Liver (tissue), 8 donors: ENCODE measurements at regions not wholly inside any gene's neighbourhood (a gene's known extent, or its start where the extent isn't known, plus 50 kb on each side); places are given as distances from the start of the nearest gene placed in this dataset.

Experiments
- DNase-seq: peaks from one replicate; pipeline ENCODE4 v3.0.0-alpha.2; 2017; ENCODE audit warnings: low spot score
- H3K27ac ChIP-seq, 2 donors: one replicate each; pipeline ENCODE4 v1.7.0; 2013; ENCODE audit warnings: inconsistent platforms in 2 of 2, low read length in 2 of 2, control low read depth in 1 of 2, low read depth in 1 of 2, mild to moderate bottlenecking in 1 of 2
- H3K27me3 ChIP-seq, 4 donors: one replicate each; pipeline versions ENCODE4 v1.6.1 to v1.7.0; 2013; ENCODE audit warnings: low read length in 3 of 4, inconsistent platforms in 1 of 4, mild to moderate bottlenecking in 1 of 4, moderate library complexity in 1 of 4; ENCODE audit not compliant: control insufficient read depth in 4 of 4, insufficient read depth in 4 of 4
- H3K36me3 ChIP-seq, 4 donors: one replicate each; pipeline versions ENCODE4 v1.6.1 to v1.7.0; 2013; ENCODE audit warnings: low read length in 3 of 4, mild to moderate bottlenecking in 3 of 4, low read depth in 1 of 4, moderate library complexity in 1 of 4; ENCODE audit not compliant: control insufficient read depth in 4 of 4, insufficient read depth in 3 of 4
- H3K4me1 ChIP-seq, 4 donors: one replicate each; pipeline versions ENCODE4 v1.6.1 to v1.7.0; 2013; ENCODE audit warnings: low read length in 3 of 4, mild to moderate bottlenecking in 3 of 4, moderate library complexity in 1 of 4; ENCODE audit not compliant: control insufficient read depth in 4 of 4, insufficient read depth in 4 of 4
- H3K4me3 ChIP-seq, 3 donors: one replicate each; pipeline versions ENCODE4 v1.6.1 to v1.7.0; 2013; ENCODE audit warnings: low read length in 3 of 3, control low read depth in 1 of 3, low read depth in 1 of 3, mild to moderate bottlenecking in 1 of 3
- H3K9ac ChIP-seq, 2 donors: one replicate each; pipeline ENCODE4 v1.7.0; 2013; ENCODE audit warnings: low read length in 2 of 2, mild to moderate bottlenecking in 2 of 2, moderate library complexity in 2 of 2, control low read depth in 1 of 2, low read depth in 1 of 2
- H3K9me3 ChIP-seq, 4 donors: one replicate each; pipeline versions ENCODE4 v1.6.1 to v1.7.0; 2013; ENCODE audit warnings: low read length in 3 of 4; ENCODE audit not compliant: control insufficient read depth in 4 of 4
- EGR1 ChIP-seq, 2 donors: IDR thresholded peaks; 2 replicates each; pipeline ENCODE4 v1.6.1; 2016 to 2018; ENCODE audit warnings: antibody characterized with exemption in 2 of 2, low read depth in 2 of 2
- FOXA1 ChIP-seq: IDR thresholded peaks from 2 replicates; pipeline ENCODE4 v1.6.1; 2016; ENCODE audit warnings: antibody characterized with exemption
- FOXA2 ChIP-seq: IDR thresholded peaks from 2 replicates; pipeline ENCODE4 v1.6.1; 2016; ENCODE audit warnings: antibody characterized with exemption
- GABPA ChIP-seq, 2 donors: IDR thresholded peaks in 1 of 2; conservative IDR thresholded peaks in 1 of 2; 2 replicates each; pipeline ENCODE4 v1.6.1; 2016; ENCODE audit warnings: antibody characterized with exemption in 2 of 2, mild to moderate bottlenecking in 1 of 2, moderate library complexity in 1 of 2
- HNF4A ChIP-seq, 2 donors: conservative IDR thresholded peaks; 2 replicates each; pipeline ENCODE4 v1.6.1; 2016; ENCODE audit warnings: antibody characterized with exemption in 2 of 2, mild to moderate bottlenecking in 2 of 2
- HNF4G ChIP-seq: IDR thresholded peaks from 2 replicates; pipeline ENCODE4 v1.6.1; 2016; ENCODE audit warnings: antibody characterized with exemption
- JUND ChIP-seq, 2 donors: IDR thresholded peaks; 2 replicates each; pipeline ENCODE4 v1.6.1; 2016; ENCODE audit warnings: antibody characterized with exemption in 2 of 2
- NR2F2 ChIP-seq: IDR thresholded peaks from 2 replicates; pipeline ENCODE4 v1.6.1; 2016; ENCODE audit warnings: antibody characterized with exemption
- RXRA ChIP-seq, 2 donors: IDR thresholded peaks; 2 replicates each; pipeline ENCODE4 v1.6.1; 2017 to 2018; ENCODE audit warnings: antibody characterized with exemption in 2 of 2, mild to moderate bottlenecking in 1 of 2
- SP1 ChIP-seq: IDR thresholded peaks from 2 replicates; pipeline ENCODE4 v1.6.1; 2018; ENCODE audit warnings: antibody characterized with exemption, mild to moderate bottlenecking
- TAF1 ChIP-seq: conservative IDR thresholded peaks from 2 replicates; pipeline ENCODE4 v1.6.1; 2016; ENCODE audit warnings: antibody characterized with exemption, mild to moderate bottlenecking
- WGBS: extraction: QIAGEN DNeasy Blood & Tissue Kit; methylation state at CpG from one replicate; pipeline ENCODE4 v1.1.7; 2013; 5-methylcytosine and 5-hydroxymethylcytosine counted together
- TF ChIP-seq, protein P1 (sequence below): IDR thresholded peaks from 2 replicates; pipeline ENCODE4 v1.6.1; 2016; ENCODE audit warnings: antibody characterized with exemption, mild to moderate bottlenecking
- TF ChIP-seq, protein P2 (sequence below): IDR thresholded peaks from 2 replicates; pipeline ENCODE4 v1.6.1; 2016; ENCODE audit warnings: antibody characterized with exemption
- TF ChIP-seq, protein P3 (sequence below): IDR thresholded peaks from 2 replicates; pipeline ENCODE4 v1.6.1; 2016; ENCODE audit warnings: antibody characterized with exemption
- TF ChIP-seq, protein P4 (sequence below): IDR thresholded peaks from 2 replicates; pipeline ENCODE4 v1.6.1; 2016; ENCODE audit warnings: antibody characterized with exemption
- TF ChIP-seq, protein P5 (sequence below): fragments of 150-350 bp; IDR thresholded peaks from 2 replicates; pipeline ENCODE4 v1.5.1; 2017; ENCODE audit warnings: improper control_type of control experiment, low read depth, low read length; ENCODE audit not compliant: missing input control
- donor health status: healthy.
- donor health status: healthy.
- donor health status: healthy.
- donor health status: healthy.
- donor health status: healthy.

DNA sequence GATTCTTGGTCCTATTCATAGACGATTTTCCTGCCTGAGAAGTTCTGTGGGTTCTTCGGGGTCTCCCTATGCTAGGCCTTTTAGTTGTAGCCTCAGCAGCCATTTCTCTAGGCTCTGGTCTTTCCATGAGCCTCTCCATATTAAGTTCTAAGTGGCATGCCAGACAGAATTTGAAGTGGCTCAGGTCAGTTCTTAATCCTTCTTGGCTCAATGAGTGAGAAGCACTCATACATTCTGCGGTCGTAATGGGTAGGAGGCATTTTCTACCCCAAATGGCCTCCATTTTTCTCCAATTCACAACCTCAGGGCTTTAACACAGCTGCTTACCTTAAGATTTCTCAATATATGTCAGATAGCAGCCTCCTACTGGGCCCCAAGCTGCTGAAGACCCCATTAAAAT lies 405.3 kb upstream of the GALNT5 start:
- Histone ChIP-seq H3K27me3 (no peaks in the 10 kb centered on the region), H3K9ac (no peak overlapping the region), H3K4me3 (no peak overlapping the region), H3K36me3 (no peaks in the 10 kb centered on the region), H3K4me1 (no peaks in the 10 kb centered on the region), H3K9me3 (no peaks in the 10 kb centered on the region), H3K27ac (no peak overlapping the region)
- TF ChIP-seq EGR1 (IDR thresholded peaks at IDR 0.05; ENCODE audit: low read depth in 2 of 2) (no peak), SP1 (no peak), NR2F2 (no peak), FOXA1 (no peak), TAF1 (no peak), GABPA (IDR thresholded peaks at IDR 0.05 in 1 of 2, conservative IDR thresholded peaks at IDR 0.05 in 1 of 2) (no peak), JUND (IDR thresholded peaks at IDR 0.05) (no peak), FOXA2 (no peak), RXRA (IDR thresholded peaks at IDR 0.05) (no peak), HNF4G (no peak)
- TF ChIP-seq, protein P1, sequence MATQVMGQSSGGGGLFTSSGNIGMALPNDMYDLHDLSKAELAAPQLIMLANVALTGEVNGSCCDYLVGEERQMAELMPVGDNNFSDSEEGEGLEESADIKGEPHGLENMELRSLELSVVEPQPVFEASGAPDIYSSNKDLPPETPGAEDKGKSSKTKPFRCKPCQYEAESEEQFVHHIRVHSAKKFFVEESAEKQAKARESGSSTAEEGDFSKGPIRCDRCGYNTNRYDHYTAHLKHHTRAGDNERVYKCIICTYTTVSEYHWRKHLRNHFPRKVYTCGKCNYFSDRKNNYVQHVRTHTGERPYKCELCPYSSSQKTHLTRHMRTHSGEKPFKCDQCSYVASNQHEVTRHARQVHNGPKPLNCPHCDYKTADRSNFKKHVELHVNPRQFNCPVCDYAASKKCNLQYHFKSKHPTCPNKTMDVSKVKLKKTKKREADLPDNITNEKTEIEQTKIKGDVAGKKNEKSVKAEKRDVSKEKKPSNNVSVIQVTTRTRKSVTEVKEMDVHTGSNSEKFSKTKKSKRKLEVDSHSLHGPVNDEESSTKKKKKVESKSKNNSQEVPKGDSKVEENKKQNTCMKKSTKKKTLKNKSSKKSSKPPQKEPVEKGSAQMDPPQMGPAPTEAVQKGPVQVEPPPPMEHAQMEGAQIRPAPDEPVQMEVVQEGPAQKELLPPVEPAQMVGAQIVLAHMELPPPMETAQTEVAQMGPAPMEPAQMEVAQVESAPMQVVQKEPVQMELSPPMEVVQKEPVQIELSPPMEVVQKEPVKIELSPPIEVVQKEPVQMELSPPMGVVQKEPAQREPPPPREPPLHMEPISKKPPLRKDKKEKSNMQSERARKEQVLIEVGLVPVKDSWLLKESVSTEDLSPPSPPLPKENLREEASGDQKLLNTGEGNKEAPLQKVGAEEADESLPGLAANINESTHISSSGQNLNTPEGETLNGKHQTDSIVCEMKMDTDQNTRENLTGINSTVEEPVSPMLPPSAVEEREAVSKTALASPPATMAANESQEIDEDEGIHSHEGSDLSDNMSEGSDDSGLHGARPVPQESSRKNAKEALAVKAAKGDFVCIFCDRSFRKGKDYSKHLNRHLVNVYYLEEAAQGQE, result no peak
- TF ChIP-seq, protein P2, sequence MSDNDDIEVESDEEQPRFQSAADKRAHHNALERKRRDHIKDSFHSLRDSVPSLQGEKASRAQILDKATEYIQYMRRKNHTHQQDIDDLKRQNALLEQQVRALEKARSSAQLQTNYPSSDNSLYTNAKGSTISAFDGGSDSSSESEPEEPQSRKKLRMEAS, result no peak
- TF ChIP-seq, protein P3, sequence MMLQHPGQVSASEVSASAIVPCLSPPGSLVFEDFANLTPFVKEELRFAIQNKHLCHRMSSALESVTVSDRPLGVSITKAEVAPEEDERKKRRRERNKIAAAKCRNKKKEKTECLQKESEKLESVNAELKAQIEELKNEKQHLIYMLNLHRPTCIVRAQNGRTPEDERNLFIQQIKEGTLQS, result no peak
- TF ChIP-seq, protein P4, sequence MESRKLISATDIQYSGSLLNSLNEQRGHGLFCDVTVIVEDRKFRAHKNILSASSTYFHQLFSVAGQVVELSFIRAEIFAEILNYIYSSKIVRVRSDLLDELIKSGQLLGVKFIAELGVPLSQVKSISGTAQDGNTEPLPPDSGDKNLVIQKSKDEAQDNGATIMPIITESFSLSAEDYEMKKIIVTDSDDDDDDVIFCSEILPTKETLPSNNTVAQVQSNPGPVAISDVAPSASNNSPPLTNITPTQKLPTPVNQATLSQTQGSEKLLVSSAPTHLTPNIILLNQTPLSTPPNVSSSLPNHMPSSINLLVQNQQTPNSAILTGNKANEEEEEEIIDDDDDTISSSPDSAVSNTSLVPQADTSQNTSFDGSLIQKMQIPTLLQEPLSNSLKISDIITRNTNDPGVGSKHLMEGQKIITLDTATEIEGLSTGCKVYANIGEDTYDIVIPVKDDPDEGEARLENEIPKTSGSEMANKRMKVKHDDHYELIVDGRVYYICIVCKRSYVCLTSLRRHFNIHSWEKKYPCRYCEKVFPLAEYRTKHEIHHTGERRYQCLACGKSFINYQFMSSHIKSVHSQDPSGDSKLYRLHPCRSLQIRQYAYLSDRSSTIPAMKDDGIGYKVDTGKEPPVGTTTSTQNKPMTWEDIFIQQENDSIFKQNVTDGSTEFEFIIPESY, result no peak
- TF ChIP-seq, protein P5, sequence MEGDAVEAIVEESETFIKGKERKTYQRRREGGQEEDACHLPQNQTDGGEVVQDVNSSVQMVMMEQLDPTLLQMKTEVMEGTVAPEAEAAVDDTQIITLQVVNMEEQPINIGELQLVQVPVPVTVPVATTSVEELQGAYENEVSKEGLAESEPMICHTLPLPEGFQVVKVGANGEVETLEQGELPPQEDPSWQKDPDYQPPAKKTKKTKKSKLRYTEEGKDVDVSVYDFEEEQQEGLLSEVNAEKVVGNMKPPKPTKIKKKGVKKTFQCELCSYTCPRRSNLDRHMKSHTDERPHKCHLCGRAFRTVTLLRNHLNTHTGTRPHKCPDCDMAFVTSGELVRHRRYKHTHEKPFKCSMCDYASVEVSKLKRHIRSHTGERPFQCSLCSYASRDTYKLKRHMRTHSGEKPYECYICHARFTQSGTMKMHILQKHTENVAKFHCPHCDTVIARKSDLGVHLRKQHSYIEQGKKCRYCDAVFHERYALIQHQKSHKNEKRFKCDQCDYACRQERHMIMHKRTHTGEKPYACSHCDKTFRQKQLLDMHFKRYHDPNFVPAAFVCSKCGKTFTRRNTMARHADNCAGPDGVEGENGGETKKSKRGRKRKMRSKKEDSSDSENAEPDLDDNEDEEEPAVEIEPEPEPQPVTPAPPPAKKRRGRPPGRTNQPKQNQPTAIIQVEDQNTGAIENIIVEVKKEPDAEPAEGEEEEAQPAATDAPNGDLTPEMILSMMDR, result no peak
- 89% methylated on average over 4 of the region's 4 CpGs for WGBS
- DNase-seq, result no peak

DNA sequence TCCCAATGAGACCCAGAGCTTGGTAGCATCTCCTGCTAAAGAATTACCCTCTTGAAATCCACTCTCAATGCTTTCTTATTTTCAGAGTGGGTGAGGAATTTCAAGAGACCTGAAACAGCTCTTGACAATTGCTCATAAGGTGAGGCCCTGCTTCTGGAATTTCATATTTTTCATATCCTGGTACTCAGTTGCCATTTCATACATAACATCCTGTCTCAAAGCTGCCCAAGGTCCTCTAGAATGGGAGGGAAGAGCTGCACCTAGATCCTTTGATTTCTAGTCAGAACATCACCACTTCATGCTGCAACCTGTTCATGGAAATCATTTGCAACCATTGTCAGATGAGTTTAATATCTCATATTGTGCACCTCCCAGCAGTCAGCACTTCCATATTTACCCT lies 404.8 kb upstream of the GALNT5 start:
- Histone ChIP-seq H3K36me3 (no peaks in the 10 kb centered on the region), H3K4me1 (no peaks in the 10 kb centered on the region), H3K9ac (no peak overlapping the region), H3K9me3 (no peaks in the 10 kb centered on the region), H3K27me3 (no peaks in the 10 kb centered on the region), H3K4me3 (no peak overlapping the region), H3K27ac (no peak overlapping the region)
- no peak for DNase-seq
- TF ChIP-seq, protein P1, result no peak
- TF ChIP-seq FOXA2, result no peak
- no peak for TF ChIP-seq JUND (IDR thresholded peaks at IDR 0.05)
- TF ChIP-seq SP1, result no peak
- TF ChIP-seq, protein P3, result no peak
- no peak for TF ChIP-seq GABPA (IDR thresholded peaks at IDR 0.05 in 1 of 2, conservative IDR thresholded peaks at IDR 0.05 in 1 of 2)
- TF ChIP-seq HNF4A (conservative IDR thresholded peaks at IDR 0.05), result no peak
- TF ChIP-seq FOXA1, result no peak
- TF ChIP-seq, protein P5, result no peak
- TF ChIP-seq EGR1 (IDR thresholded peaks at IDR 0.05; ENCODE audit: low read depth in 2 of 2), result no peak
